ENCODE measurements at regions not wholly inside any gene's neighbourhood (a gene's known extent, or its start where the extent isn't known, plus 50 kb on each side); places are given as distances from the start of the nearest gene placed in this dataset.

DNA sequence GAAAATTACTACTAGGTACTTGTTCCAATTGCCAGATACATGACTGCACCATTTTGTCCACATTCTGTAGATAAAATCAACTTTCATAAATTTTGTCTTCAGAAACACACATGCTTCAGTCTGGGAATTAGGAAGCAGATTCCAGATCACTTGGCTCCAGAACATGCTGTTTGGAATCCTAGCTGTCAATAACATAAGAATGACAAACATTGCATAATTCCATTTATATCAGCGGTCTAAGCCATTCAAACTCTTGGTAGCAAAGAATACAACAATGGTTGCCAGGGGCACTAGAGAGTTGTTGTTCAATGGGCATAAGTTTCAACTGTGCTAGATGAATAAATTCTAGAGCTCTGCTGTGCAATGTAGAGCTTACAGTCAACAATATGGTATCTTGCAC is 1112.1 kb upstream of the AGA start:
- WGBS (ENCODE audit: insufficient coverage, insufficient replicate concordance, low lambda C conversion rate, missing lambda C conversion rate), result 0% methylated on average over 1 of the region's 1 CpG
- in situ Hi-C loops (cut with MboI), result no loop called here
- CTCF ChIA-PET, result no interaction called here

More for the DNA sequence above, 1112.1 kb upstream of the AGA start:
- POLR2A ChIA-PET, result no interaction called here
- Histone ChIP-seq H3K4me1 (ENCODE audit: control insufficient read depth, insufficient read depth, low read length) (no peaks in the 10 kb centered on the region), H3K36me3 (ENCODE audit: control insufficient read depth in 2 of 2, insufficient read depth in 2 of 2, low read length in 1 of 2) (no peaks in the 10 kb centered on the region), H4K20me1 (ENCODE audit: control insufficient read depth, insufficient read depth) (no peaks in the 10 kb centered on the region), H3K27me3 (replicated peaks in 1 of 2; ENCODE audit: control insufficient read depth in 2 of 2, insufficient read depth in 2 of 2, low read length in 1 of 2) (no peaks in the 10 kb centered on the region), H3K79me2 (ENCODE audit: control insufficient read depth, insufficient read depth, low read length) (no peaks in the 10 kb centered on the region), H3K4me3 (no peak overlapping the region), H3K4me2 (ENCODE audit: control insufficient read depth, insufficient read depth) (no peak overlapping the region), H3K27ac (ENCODE audit: control insufficient read depth, insufficient read depth) (no peak overlapping the region), H2AFZ (ENCODE audit: control insufficient read depth, low read depth, low read length) (no peak overlapping the region), H3K9me3 (replicated peaks; ENCODE audit: control insufficient read depth, insufficient read depth, low read length) (no peaks in the 10 kb centered on the region), H3K9ac (ENCODE audit: control insufficient read depth, insufficient read depth, low read length) (no peak overlapping the region)
- BruUV-seq (replicated peaks), result no TSS peak
- DNase-seq (ENCODE audit: low read depth, low spot score) (no peak), FAIRE-seq (no peak), ATAC-seq (no peak)
- intact Hi-C loops (cut with micrococcal nuclease; ENCODE audit: unreplicated experiment), result no loop called here
- RAD21 ChIA-PET (ENCODE audit: unreplicated experiment), result no interaction called here
- no peak for TF ChIP-seq ESRRA (IDR thresholded peaks at IDR 0.05; ENCODE audit: low read length)
- TF ChIP-seq ZNF384 (IDR thresholded peaks at IDR 0.05; ENCODE audit: borderline replicate concordance, low read depth, low read length), result no peak
- TF ChIP-seq ZNF274 (IDR thresholded peaks at IDR 0.05; ENCODE audit: insufficient read depth, insufficient read length), result no peak
- no peak for TF ChIP-seq BRCA1 (IDR thresholded peaks at IDR 0.05; ENCODE audit: low read depth, low read length)
- TF ChIP-seq DPF2 (IDR thresholded peaks at IDR 0.05), result no peak
- TF ChIP-seq NFYA (IDR thresholded peaks at IDR 0.05; ENCODE audit: borderline replicate concordance, low read depth, low read length), result no peak
- no peak for TF ChIP-seq SIN3A (IDR thresholded peaks at IDR 0.05; ENCODE audit: low read depth, low read length)
- no peak for TF ChIP-seq RAD21 (IDR thresholded peaks at IDR 0.05; ENCODE audit: insufficient read depth, low read depth, low read length)
- no peak for TF ChIP-seq SIX5 (IDR thresholded peaks at IDR 0.05; ENCODE audit: low read depth, low read length, severe bottlenecking)
- no peak for TF ChIP-seq EP300 (IDR thresholded peaks at IDR 0.05; ENCODE audit: borderline replicate concordance in 1 of 2, control insufficient read depth in 1 of 2, low read depth in 2 of 2, low read length in 2 of 2)
- TF ChIP-seq CHD2 (IDR thresholded peaks at IDR 0.05; ENCODE audit: borderline replicate concordance, low read depth, low read length), result no peak
- no peak for TF ChIP-seq NFYB (IDR thresholded peaks at IDR 0.05; ENCODE audit: insufficient read depth, low read depth, low read length)
- TF ChIP-seq POLR2A (IDR thresholded peaks at IDR 0.05; ENCODE audit: low read depth, low read length), result no peak
- TF ChIP-seq, protein P1, sequence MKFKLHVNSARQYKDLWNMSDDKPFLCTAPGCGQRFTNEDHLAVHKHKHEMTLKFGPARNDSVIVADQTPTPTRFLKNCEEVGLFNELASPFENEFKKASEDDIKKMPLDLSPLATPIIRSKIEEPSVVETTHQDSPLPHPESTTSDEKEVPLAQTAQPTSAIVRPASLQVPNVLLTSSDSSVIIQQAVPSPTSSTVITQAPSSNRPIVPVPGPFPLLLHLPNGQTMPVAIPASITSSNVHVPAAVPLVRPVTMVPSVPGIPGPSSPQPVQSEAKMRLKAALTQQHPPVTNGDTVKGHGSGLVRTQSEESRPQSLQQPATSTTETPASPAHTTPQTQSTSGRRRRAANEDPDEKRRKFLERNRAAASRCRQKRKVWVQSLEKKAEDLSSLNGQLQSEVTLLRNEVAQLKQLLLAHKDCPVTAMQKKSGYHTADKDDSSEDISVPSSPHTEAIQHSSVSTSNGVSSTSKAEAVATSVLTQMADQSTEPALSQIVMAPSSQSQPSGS (IDR thresholded peaks at IDR 0.05; ENCODE audit: low read length), result no peak
- TF ChIP-seq EED (IDR thresholded peaks at IDR 0.05; ENCODE audit: low read depth), result no peak
- TF ChIP-seq SUZ12 (IDR thresholded peaks at IDR 0.05; ENCODE audit: unreplicated experiment), result no peak
- SMC1A ChIA-PET (ENCODE audit: uncharacterized antibody, unreplicated experiment), result interaction anchor here (1.6 kb wide), 1 partner anchor 40 kb away, joined by 4 read pairs; no protein-coding TSS in a partner anchor

All from GM12878 (cell line).